GM12865 (cell line): ENCODE measurements at regions not wholly inside any gene's neighbourhood (a gene's known extent, or its start where the extent isn't known, plus 50 kb on each side); places are given as distances from the start of the nearest gene placed in this dataset.

Experiments
- DNase-seq: peaks from one replicate; pipeline ENCODE4 v3.0.0; 2010; ENCODE audit warnings: low read depth
- H3K4me3 ChIP-seq: 2 replicates; pipeline ENCODE4 v1.5.1; 2011; ENCODE audit warnings: mild to moderate bottlenecking, low read depth, low read length, control low read depth
- TF ChIP-seq, protein P1 (sequence below): IDR thresholded peaks from 2 replicates; pipeline ENCODE4 v1.5.1; 2011; ENCODE audit warnings: low read length, control low read depth, low read depth, inconsistent platforms; ENCODE audit not compliant: insufficient read depth; ENCODE audit errors: missing control alignments

DNA sequence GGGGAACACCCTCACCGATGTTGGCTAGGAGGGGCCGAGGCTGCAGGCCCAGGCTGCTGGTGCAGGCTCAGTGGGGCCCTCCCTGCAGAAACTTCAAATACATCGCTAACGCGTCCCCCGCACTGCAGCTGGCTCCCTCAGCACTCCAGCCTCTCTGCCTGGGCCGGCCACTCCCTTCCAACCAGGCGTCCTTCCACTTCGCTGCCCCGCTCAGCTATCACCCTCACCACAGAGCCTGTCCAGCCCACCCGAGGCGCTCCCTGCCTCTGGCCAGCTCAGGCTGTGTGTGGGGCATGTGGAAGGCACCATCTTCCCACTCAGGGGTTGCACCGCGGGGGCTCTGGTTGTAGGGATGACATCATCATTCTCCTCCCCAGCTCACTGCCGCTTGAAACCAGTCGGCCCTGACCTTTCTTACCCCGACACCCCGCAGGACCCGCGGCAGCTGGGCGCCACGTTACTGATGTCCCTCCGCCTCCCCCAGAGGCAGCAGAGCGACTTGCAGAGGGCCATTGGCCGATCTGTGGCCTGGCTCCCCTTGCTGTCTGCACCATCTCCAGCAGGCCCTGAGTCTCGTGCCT, 199.9 kb upstream of the RTL1 start:
- H3K4me3 ChIP-seq = no peak overlapping the region
- TF ChIP-seq, protein P1, sequence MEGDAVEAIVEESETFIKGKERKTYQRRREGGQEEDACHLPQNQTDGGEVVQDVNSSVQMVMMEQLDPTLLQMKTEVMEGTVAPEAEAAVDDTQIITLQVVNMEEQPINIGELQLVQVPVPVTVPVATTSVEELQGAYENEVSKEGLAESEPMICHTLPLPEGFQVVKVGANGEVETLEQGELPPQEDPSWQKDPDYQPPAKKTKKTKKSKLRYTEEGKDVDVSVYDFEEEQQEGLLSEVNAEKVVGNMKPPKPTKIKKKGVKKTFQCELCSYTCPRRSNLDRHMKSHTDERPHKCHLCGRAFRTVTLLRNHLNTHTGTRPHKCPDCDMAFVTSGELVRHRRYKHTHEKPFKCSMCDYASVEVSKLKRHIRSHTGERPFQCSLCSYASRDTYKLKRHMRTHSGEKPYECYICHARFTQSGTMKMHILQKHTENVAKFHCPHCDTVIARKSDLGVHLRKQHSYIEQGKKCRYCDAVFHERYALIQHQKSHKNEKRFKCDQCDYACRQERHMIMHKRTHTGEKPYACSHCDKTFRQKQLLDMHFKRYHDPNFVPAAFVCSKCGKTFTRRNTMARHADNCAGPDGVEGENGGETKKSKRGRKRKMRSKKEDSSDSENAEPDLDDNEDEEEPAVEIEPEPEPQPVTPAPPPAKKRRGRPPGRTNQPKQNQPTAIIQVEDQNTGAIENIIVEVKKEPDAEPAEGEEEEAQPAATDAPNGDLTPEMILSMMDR = no peak
- DNase-seq = no peak

DNA sequence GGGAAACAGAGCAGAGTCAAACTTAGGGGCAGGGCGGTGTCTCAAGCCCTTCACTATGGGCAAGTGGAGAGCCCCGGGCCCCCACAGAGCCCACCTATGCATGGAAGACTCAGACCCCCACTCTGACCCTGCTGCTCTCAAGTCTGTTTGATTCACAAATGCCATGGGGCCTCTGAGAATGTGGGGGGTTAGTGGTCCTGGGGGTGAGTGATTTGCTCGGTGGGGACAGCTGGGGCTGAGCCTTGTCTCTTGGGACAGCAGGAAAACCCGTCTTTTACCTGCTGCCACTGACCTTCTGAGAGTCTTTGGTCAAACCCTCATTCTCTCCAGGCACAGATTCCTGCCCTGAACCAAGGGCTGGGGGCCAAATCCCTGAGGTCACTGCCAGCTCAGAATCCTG, 201.0 kb upstream of the RTL1 start:
- TF ChIP-seq, protein P1 = no peak
- H3K4me3 ChIP-seq = no peak overlapping the region
- no peak for DNase-seq

DNA sequence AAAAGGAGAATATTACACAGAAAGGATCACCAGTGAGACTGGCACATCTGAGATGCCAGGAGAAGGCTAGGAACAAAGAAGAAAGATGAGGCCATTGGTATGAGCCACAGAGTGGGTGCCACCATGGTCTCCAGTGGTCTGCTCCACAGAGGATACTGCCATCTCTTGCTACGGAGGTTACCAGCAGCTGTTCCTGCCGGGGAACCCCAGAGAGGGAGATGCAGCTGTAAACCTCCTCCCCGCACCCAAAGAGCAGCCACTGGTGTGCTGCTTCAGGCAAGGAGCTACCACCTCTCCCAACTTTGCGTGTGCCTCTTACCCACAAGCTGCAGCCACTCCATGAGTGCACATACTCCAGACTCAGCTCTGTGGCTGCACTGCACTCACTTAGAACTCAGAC, 201.5 kb upstream of the RTL1 start:
- TF ChIP-seq, protein P1 = no peak
- H3K4me3 ChIP-seq = no peak overlapping the region
- no peak for DNase-seq

DNA sequence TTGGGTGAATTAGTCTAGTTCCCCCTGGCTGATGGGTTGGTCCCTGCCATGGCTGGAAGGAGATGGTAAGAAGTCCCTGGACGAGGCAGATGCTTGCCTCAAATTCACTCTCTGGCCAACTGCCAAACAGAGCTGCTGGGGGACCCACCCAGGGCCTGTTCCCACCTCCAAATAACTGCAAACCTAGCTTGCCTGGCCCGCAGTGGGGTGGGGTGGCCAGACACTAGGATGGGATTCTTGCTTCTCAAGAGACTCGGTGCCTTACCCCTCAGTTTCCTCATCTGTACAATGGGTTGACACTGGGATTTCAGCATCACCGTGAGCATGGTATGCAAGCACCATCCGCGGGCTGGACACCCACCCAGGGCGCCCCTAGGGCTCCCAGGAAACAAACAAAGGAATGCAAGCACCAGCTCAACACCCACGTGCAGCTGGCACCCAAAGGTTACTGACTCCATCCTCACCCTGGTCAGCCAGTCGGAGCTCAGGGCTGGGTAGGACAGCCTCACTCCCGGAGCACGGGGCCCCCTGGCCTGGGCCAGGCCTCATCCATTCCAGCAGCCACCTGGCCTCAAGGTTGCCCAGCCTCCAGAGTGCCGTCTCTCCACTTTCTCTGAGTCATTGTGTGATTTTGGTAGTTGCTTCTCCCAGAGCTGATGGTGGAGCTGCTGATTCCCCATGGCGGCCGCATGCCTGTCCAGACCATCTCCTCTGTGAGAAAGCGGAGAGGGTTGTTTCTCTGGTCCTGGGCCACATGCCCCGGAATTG, 205.2 kb upstream of the RTL1 start:
- no peak for DNase-seq
- no peak overlapping the region for H3K4me3 ChIP-seq
- TF ChIP-seq, protein P1 = no peak

DNA sequence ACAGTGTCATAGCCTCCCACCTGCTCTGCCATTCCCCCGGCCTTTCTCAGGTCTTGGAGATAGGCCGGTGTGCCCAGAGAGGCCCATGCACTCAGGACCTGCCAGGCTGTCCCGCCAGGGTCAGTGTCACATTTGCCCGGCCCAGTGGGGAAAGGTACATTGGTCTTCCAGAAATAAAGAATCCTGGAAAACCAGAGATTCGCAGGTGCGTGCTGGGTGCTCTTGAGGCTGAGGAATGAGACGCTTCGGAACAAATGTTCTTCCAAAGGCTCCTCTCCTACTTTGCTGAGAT, 205.8 kb upstream of the RTL1 start:
- TF ChIP-seq, protein P1 = no peak
- H3K4me3 ChIP-seq = no peak overlapping the region
- no peak for DNase-seq

DNA sequence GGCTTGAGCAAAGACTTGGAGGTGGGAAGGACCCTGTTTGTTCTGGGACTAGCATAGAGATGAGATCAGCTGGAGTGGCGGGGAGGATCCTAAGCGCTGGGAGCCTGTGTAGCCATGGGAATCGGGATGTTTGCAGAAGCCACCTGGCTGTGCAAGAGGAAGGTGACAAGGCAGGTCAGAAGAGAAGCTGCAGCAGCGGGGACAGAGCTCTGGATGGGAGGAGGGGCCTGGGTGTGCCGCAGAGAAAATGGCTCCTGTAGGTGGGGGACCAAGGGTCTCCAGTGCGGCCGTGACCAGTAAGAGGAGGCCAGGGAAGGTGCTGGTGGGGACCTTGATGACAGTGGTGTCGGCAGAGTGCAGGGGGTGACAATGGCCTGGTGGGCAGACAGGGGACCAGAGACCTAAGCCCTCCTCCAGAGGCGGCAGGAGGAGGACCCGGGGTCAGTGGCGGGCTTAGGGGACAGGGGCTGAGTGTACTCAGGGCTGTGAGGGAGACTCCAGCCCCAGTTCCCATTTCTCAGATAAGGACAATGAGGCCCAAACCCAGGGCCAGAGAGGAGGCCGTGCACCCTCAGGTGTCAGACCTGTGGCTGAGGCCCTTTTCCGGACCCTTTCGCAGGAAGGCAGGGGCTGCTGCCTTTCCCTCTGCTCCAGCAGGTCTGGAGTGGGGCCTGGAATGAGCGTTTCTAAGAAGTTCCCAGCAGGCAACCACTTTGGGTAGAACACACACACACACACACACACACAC, 206.6 kb upstream of the RTL1 start:
- H3K4me3 ChIP-seq = no peak overlapping the region
- no peak for DNase-seq
- TF ChIP-seq, protein P1 = no peak
